ENCODE measurements at regions not wholly inside any gene's neighbourhood (a gene's known extent, or its start where the extent isn't known, plus 50 kb on each side); places are given as distances from the start of the nearest gene placed in this dataset.

GRCh38 chr2:125870746-125871145 is 785.2 kb upstream of the GYPC start:
- TF ChIP-seq CTCF (IDR thresholded peaks at IDR 0.05), result no peak
- no peak for TF ChIP-seq EZH2 (IDR thresholded peaks at IDR 0.05; ENCODE audit: borderline replicate concordance, insufficient read depth, low read depth, low read length, poor library complexity, severe bottlenecking)
